Heart left ventricle (tissue), 16 donors: ENCODE measurements at regions not wholly inside any gene's neighbourhood (a gene's known extent, or its start where the extent isn't known, plus 50 kb on each side); places are given as distances from the start of the nearest gene placed in this dataset.

Experiments
- ATAC-seq, 4 donors: fragments of 200-7000 bp; cut with Tn5 transposase; one replicate each; pipeline ENCODE4 v1.9.1; 2020 to 2022; ENCODE audit warnings: moderate library complexity in 4 of 4, mild to moderate bottlenecking in 3 of 4, moderate number of reproducible peaks in 1 of 4
- DNase-seq, 5 donors: peaks; one replicate each; pipeline ENCODE4 v3.0.0-alpha.2; 2020
- H3K27ac ChIP-seq, 12 donors: fragments of 200-600 bp; sonication (generic) in 4 of 12; one replicate each; pipeline versions ENCODE4 v1.5.0 to v1.8.0; 2016 to 2022; ENCODE audit warnings: mild to moderate bottlenecking in 2 of 12
- H3K27me3 ChIP-seq, 9 donors: fragments of 200-600 bp; sonication (generic) in 2 of 9; one replicate each; pipeline versions ENCODE4 v1.5.1 to v1.8.0; 2016 to 2022; ENCODE audit warnings: mild to moderate bottlenecking in 3 of 9
- H3K36me3 ChIP-seq, 9 donors: fragments of 200-600 bp; sonication (generic) in 2 of 9; one replicate each; pipeline versions ENCODE4 v1.5.0 to v1.8.0; 2018 to 2022; ENCODE audit warnings: mild to moderate bottlenecking in 2 of 9
- H3K4me1 ChIP-seq, 12 donors: fragments of 200-600 bp; sonication (generic) in 4 of 12; one replicate each; pipeline versions ENCODE4 v1.5.0 to v1.8.0; 2016 to 2022; ENCODE audit warnings: mild to moderate bottlenecking in 3 of 12
- H3K4me3 ChIP-seq, 12 donors: fragments of 200-600 bp; sonication (generic) in 4 of 12; one replicate each; pipeline versions ENCODE4 v1.5.0 to v1.8.0; 2017 to 2022; ENCODE audit warnings: mild to moderate bottlenecking in 9 of 12, moderate library complexity in 4 of 12
- H3K9me3 ChIP-seq, 12 donors: fragments of 200-600 bp; sonication (generic) in 4 of 12; one replicate each; pipeline versions ENCODE4 v1.5.0 to v1.8.0; 2016 to 2022; ENCODE audit warnings: mild to moderate bottlenecking in 1 of 12
- POLR2A ChIP-seq, 2 donors: fragments of 450-650 bp; IDR thresholded peaks; one replicate each; pipeline ENCODE4 v1.6.1; 2017; ENCODE audit warnings: antibody characterized with exemption in 2 of 2, mild to moderate bottlenecking in 2 of 2, moderate library complexity in 2 of 2
- WGBS, 4 donors: extraction: QIAGEN DNeasy Blood & Tissue Kit in 2 of 4; methylation state at CpG; one replicate each; pipeline versions ENCODE4 v1.1.5 to v1.1.7; 2013 to 2018; 5-methylcytosine and 5-hydroxymethylcytosine counted together
- intact Hi-C, 10 donors: fragments of 100-400 bp; cut with DNase I; formaldehyde crosslinking; loops; one replicate each; pipeline versions ENCODE4 v1.11.1 to v1.14.2; 2022
- TF ChIP-seq, protein P1 (sequence below), 12 donors: fragments of 200-600 bp; sonication (generic) in 4 of 12; IDR thresholded peaks; one replicate each; pipeline versions ENCODE4 v1.5.0 to v1.8.0; 2018 to 2022; ENCODE audit warnings: antibody characterized with exemption in 12 of 12, mild to moderate bottlenecking in 5 of 12
- donor health status: ischemic (EF 13 %, LVEDD 7.1; RV severe dilation, severe dysfunction).
- donor health status: healthy with polysubstance abuse.
- donor health status: DM: no; HTN: yes; CAD: no.
- donor health status: DM: no; HTN: no; CAD: no.
- donor health status: ischemic (EF 25% LVEDD 6.9; RV normal size, moderate dysfunction).
- donor health status: ischemic (EF 25% LVEDD 5.7; RV mildly dilated, moderate dysfunction).
- donor health status: healthy.
- donor health status: DM: yes; HTN: yes; CAD: no.
- donor health status: ischemic (EF 35%, LVEDD 5.7; RV mildly dilated, moderate dysfunction).
- donor health status: nonischemic (EF 11% LVEDD 7.7; RV severe dilation, severe dysfunction).
- donor health status: DM: yes; HTN: yes; CAD: no.
- donor health status: PGD.
- donor health status: ischemic (EF 29% LVEDD 5.4; RV normal size, mild dysfunction).
- donor health status: nonischemic (EF 23%, LVEDD 6.1; RV moderate dilation, normal function).

GRCh38 chr17:13825526-13826040 is 223.9 kb upstream of the HS3ST3A1 start:
- no peak for TF ChIP-seq POLR2A (IDR thresholded peaks at IDR 0.05)
- TF ChIP-seq, protein P1, sequence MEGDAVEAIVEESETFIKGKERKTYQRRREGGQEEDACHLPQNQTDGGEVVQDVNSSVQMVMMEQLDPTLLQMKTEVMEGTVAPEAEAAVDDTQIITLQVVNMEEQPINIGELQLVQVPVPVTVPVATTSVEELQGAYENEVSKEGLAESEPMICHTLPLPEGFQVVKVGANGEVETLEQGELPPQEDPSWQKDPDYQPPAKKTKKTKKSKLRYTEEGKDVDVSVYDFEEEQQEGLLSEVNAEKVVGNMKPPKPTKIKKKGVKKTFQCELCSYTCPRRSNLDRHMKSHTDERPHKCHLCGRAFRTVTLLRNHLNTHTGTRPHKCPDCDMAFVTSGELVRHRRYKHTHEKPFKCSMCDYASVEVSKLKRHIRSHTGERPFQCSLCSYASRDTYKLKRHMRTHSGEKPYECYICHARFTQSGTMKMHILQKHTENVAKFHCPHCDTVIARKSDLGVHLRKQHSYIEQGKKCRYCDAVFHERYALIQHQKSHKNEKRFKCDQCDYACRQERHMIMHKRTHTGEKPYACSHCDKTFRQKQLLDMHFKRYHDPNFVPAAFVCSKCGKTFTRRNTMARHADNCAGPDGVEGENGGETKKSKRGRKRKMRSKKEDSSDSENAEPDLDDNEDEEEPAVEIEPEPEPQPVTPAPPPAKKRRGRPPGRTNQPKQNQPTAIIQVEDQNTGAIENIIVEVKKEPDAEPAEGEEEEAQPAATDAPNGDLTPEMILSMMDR (IDR thresholded peaks at IDR 0.05) = no peak
- Histone ChIP-seq H3K36me3 (no peaks in the 10 kb centered on the region), H3K27ac (no peak overlapping the region), H3K27me3 (no peaks in the 10 kb centered on the region), H3K4me3 (no peak overlapping the region), H3K9me3 (peaks cover 0 to 6% (median 0%) of the 10 kb centered on the region in 12 donors), H3K4me1 (no peaks in the 10 kb centered on the region)
- DNase-seq (no peak), ATAC-seq (no peak)
- intact Hi-C loops = no loop called here
- WGBS, 4 donors = 8 to 50% (median 24%) methylated on average over 1 of the region's 1 CpG

GRCh38 chr17:13827118-13827517 is 225.4 kb upstream of the HS3ST3A1 start:
- DNase-seq = no peak
- TF ChIP-seq POLR2A (IDR thresholded peaks at IDR 0.05) = no peak
- TF ChIP-seq, protein P1 (IDR thresholded peaks at IDR 0.05) = no peak
- WGBS, 4 donors = 81 to 91% (median 84%) methylated on average over 3 of the region's 3 CpGs
- intact Hi-C loops = no loop called here
- H3K4me3 ChIP-seq = no peak overlapping the region
- H3K9me3 ChIP-seq = peaks cover 0 to 6% (median 0%) of the 10 kb centered on the region in 12 donors
- no peaks in the 10 kb centered on the region for H3K36me3 ChIP-seq
- no peaks in the 10 kb centered on the region for H3K27me3 ChIP-seq
- H3K4me1 ChIP-seq = no peaks in the 10 kb centered on the region
- H3K27ac ChIP-seq = no peak overlapping the region
- no peak for ATAC-seq

DNA sequence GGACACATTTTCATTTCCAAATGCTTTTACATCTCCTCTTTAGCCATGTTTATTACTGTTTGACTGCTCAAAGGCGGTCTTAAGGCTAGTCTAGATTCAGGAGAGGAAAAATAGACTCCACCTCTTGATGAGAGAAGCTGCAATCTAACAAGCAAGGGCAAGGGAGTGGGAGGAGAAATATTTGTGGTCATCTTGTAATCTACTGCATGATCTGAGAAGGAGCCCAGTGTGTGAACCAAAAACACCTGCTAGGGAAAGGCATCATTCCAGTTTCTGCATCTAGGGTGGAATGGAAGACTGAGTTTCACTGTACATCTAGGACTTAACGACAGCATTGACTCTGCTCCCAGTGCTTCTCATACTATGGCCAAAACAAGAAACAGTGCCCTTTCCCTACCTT is 232.2 kb upstream of the HS3ST3A1 start:
- Histone ChIP-seq H3K4me1 (no peaks in the 10 kb centered on the region), H3K9me3 (no peaks in the 10 kb centered on the region), H3K27me3 (no peaks in the 10 kb centered on the region), H3K27ac (no peak overlapping the region), H3K36me3 (no peaks in the 10 kb centered on the region), H3K4me3 (no peak overlapping the region)
- DNase-seq = no peak
- intact Hi-C loops = no loop called here
- TF ChIP-seq, protein P1 (IDR thresholded peaks at IDR 0.05) = no peak
- no peak for TF ChIP-seq POLR2A (IDR thresholded peaks at IDR 0.05)
- 82 to 86% (median 83%) methylated on average over 2 of the region's 2 CpGs for WGBS, 4 donors
- no peak for ATAC-seq

GRCh38 chr17:13835151-13835550 is 233.4 kb upstream of the HS3ST3A1 start:
- Histone ChIP-seq H3K9me3 (no peaks in the 10 kb centered on the region), H3K4me3 (no peak overlapping the region), H3K27me3 (no peaks in the 10 kb centered on the region), H3K4me1 (no peaks in the 10 kb centered on the region), H3K27ac (no peak overlapping the region), H3K36me3 (no peaks in the 10 kb centered on the region)
- DNase-seq (peak in 1 of 5 donors; percentile 7), ATAC-seq (no peak)
- TF ChIP-seq POLR2A (IDR thresholded peaks at IDR 0.05) = no peak
- TF ChIP-seq, protein P1 (IDR thresholded peaks at IDR 0.05) = no peak
- intact Hi-C loops = no loop called here
- 78 to 91% (median 84%) methylated on average over 2 of the region's 2 CpGs for WGBS, 4 donors
